ENCODE measurements at regions not wholly inside any gene's neighbourhood (a gene's known extent, or its start where the extent isn't known, plus 50 kb on each side); places are given as distances from the start of the nearest gene placed in this dataset.

- TF ChIP-seq POLR2AphosphoS5 (IDR thresholded peaks at IDR 0.05) (no peak), CTCF (IDR thresholded peaks at IDR 0.05) (no peak), POLR2A (IDR thresholded peaks at IDR 0.05) (no peak)
Observed at GRCh38 chr2:224241001-224241400, 160.9 kb downstream of the FAM124B start.

Measured in gastroesophageal sphincter (tissue), 3 donors.